ENCODE measurements at regions not wholly inside any gene's neighbourhood (a gene's known extent, or its start where the extent isn't known, plus 50 kb on each side); places are given as distances from the start of the nearest gene placed in this dataset.

DNA sequence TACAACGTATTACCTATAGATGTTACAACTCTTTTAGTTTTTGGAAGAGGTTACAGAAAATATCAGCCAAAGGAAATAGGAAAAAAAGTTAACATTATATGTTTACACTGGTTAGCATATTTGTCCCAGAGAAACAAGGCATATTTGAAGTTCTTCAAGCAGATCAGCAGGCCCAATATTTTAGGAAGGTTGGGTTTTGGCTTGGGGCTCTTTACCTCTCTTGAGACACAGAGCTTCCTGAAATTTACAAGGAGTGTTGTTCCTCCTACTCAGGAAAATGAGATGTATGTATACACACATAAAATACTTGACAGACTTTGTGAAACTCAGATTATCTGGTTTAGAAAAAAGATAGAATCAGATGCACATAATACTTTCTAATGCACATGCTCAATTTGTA, 323.6 kb downstream of the HGF start:
- TF ChIP-seq, protein P1, sequence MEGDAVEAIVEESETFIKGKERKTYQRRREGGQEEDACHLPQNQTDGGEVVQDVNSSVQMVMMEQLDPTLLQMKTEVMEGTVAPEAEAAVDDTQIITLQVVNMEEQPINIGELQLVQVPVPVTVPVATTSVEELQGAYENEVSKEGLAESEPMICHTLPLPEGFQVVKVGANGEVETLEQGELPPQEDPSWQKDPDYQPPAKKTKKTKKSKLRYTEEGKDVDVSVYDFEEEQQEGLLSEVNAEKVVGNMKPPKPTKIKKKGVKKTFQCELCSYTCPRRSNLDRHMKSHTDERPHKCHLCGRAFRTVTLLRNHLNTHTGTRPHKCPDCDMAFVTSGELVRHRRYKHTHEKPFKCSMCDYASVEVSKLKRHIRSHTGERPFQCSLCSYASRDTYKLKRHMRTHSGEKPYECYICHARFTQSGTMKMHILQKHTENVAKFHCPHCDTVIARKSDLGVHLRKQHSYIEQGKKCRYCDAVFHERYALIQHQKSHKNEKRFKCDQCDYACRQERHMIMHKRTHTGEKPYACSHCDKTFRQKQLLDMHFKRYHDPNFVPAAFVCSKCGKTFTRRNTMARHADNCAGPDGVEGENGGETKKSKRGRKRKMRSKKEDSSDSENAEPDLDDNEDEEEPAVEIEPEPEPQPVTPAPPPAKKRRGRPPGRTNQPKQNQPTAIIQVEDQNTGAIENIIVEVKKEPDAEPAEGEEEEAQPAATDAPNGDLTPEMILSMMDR (conservative IDR thresholded peaks at IDR 0.05; ENCODE audit: low read length): no peak
- TF ChIP-seq EZH2phosphoT487 (IDR thresholded peaks at IDR 0.05; ENCODE audit: borderline replicate concordance): no peak
